ENCODE measurements at regions not wholly inside any gene's neighbourhood (a gene's known extent, or its start where the extent isn't known, plus 50 kb on each side); places are given as distances from the start of the nearest gene placed in this dataset.
"Not testable (repeated sequence)": the region's sequence is repeated elsewhere in the genome, so short reads cannot be mapped to it uniquely, and the experiment has no call there.

DNA sequence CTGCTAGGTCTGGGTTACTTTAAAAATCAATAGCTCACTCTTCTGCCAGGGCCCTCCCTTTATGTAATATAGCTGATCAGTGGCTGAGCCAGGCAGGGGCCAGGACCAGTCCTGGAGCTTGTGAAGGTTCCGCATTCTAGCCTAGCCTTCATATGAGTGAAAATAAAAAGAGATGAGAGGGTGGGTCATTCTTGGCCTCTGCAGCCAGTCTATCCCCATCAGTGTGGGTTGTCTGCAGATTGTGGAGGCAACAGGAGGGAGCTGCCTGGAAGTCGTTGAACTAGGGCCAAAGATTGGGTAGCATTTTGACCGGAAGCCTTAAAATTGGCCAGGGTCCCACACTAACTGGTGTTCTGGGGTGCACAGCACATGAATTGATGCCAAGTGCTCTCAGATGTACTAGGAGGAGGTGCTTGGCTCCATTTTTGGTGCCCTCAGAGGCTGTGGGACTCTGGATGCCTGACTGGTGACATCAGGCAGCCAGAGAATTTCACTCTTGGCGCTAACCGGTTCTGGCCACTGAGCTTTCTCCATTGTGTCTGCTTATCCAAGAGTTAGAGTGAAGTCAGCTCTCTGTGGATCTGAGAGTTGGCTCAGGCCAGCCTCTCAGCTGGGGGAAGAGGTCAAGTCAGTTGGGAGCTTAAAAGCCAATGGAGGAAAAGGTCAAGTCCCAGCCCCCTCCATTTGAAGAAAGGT is 66.5 kb upstream of the IKBKE start:
- H3K4me3 Mint-ChIP-seq; POLR2A ChIA-PET; H3K27ac Mint-ChIP-seq; H3K9me3 Mint-ChIP-seq; H3K4me1 ChIP-seq (ENCODE audit: insufficient read depth, low read length); H3K36me3 Mint-ChIP-seq; H3K27me3 ChIP-seq (ENCODE audit: insufficient read depth, low read length, poor library complexity, severe bottlenecking); H3K9me3 ChIP-seq (ENCODE audit: low read length); CTCF ChIA-PET; H3K36me3 ChIP-seq (ENCODE audit: insufficient read depth, low read length); H3K27ac ChIP-seq (ENCODE audit: low read depth, low read length); H3K4me1 Mint-ChIP-seq; H3K4me3 ChIP-seq (ENCODE audit: low read length); H3K27me3 Mint-ChIP-seq; DNase-seq: not testable (repeated sequence)

DNA sequence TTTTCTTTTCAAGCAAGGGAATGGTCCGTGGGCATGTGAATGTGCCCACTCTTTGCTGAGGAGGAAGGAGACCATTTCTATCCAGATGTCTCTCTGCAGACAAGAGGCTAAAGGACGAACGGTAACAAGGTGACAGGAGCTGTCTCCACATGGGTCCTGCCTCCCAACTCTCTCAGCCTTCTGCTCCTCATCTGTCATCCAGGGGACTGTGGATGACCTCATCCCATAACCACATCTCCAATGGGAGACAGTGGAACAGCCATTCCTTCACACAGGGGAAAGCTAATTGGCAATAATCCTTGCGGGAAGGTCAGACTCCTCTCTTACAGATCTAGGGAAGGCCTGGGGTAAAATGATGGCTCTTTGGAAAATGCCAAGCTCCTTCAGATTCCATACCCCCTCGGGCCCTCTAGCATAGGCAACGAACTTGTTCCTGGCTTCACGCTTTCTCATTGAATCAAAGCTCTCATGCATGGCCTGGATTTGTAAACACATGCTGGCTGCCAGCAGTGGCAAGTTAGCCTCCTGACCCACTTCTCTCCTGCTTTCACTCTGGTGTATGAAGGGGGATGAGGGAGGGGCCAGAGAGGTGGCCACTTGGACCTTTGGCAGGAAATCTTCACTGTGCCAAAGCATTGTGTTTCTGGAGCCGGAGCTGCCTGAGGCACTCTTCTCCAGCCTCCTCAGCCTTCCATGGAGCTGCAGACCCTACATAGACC is 65.8 kb upstream of the IKBKE start:
- H3K36me3 Mint-ChIP-seq; H3K36me3 ChIP-seq (ENCODE audit: insufficient read depth, low read length); DNase-seq; H3K27me3 ChIP-seq (ENCODE audit: insufficient read depth, low read length, poor library complexity, severe bottlenecking); POLR2A ChIA-PET; H3K4me3 ChIP-seq (ENCODE audit: low read length); H3K27ac ChIP-seq (ENCODE audit: low read depth, low read length); H3K4me1 Mint-ChIP-seq; H3K4me3 Mint-ChIP-seq; CTCF ChIA-PET; H3K27ac Mint-ChIP-seq; H3K27me3 Mint-ChIP-seq; H3K4me1 ChIP-seq (ENCODE audit: insufficient read depth, low read length); H3K9me3 Mint-ChIP-seq; H3K9me3 ChIP-seq (ENCODE audit: low read length): not testable (repeated sequence)

DNA sequence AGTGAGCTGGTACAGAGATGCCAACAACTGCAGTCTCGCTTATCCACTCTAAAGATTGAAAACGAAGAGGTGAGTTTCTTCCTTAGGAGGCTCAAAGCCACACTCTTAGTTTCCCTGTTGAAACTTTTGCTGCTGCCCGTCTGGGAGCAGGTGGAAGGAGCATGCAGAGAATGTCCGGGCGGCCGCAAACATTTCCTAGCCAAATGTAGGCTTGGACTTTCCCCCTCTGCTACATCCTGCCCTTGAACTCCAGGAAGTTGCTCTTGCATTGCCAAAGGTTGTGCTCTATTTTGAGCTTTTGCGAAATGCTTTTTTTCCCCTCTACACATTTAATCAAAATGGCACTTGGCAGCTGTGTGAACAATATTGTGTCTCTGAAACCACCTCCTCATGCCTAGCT is 65.0 kb upstream of the IKBKE start:
- H3K4me3 Mint-ChIP-seq; POLR2A ChIA-PET; H3K36me3 ChIP-seq (ENCODE audit: insufficient read depth, low read length); H3K27ac Mint-ChIP-seq; H3K9me3 ChIP-seq (ENCODE audit: low read length); H3K27me3 Mint-ChIP-seq; H3K27ac ChIP-seq (ENCODE audit: low read depth, low read length); CTCF ChIA-PET; DNase-seq; H3K4me1 Mint-ChIP-seq; H3K4me1 ChIP-seq (ENCODE audit: insufficient read depth, low read length); H3K27me3 ChIP-seq (ENCODE audit: insufficient read depth, low read length, poor library complexity, severe bottlenecking); H3K36me3 Mint-ChIP-seq; H3K4me3 ChIP-seq (ENCODE audit: low read length); H3K9me3 Mint-ChIP-seq: not testable (repeated sequence)

DNA sequence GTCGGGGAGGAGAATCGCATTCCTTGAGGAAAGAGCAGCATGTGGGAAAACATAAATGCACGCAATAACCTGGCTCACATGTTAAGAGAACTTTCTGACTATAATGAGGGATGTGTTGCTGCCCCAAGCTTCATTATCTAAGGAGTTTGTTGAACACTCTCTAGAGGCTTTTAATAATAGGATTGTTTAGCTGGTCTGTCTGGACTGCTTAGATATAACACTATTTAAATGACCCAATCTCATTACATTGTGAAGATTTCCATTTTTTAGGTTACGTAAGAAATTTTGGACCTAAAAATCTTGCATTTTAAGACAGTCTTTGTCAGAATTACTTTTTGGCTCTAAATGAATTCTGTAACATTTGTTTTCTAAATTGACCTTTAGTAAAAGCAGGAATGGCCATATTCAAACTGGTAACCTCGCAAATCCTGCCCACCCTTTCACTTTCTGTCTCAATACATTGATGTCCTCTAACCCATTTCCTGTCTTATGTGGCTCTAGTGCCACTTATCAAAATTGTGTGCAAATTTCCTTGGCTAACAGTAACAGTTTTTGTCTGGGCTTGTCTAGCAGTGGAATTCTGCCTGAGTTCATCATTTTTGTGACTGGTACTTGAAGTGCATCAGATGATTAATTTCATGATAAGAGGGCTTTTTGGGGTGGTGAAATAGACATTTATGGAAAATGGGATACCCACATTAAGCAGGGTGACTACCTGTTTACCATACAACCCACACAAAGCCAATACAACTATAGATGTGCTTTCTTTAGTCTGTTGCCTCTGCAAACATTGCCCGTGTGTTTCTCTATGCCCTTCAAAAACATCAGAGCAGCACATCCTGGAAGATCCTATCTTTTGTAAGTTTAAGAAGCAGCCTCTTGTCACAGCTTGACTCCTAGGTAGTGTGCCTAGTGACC is 61.6 kb upstream of the IKBKE start:
- H3K9me3 Mint-ChIP-seq; POLR2A ChIA-PET; H3K4me3 Mint-ChIP-seq; H3K36me3 ChIP-seq (ENCODE audit: insufficient read depth, low read length); DNase-seq; H3K27ac ChIP-seq (ENCODE audit: low read depth, low read length); H3K27me3 Mint-ChIP-seq; H3K27ac Mint-ChIP-seq; CTCF ChIA-PET; H3K27me3 ChIP-seq (ENCODE audit: insufficient read depth, low read length, poor library complexity, severe bottlenecking); H3K36me3 Mint-ChIP-seq; H3K4me1 ChIP-seq (ENCODE audit: insufficient read depth, low read length); H3K9me3 ChIP-seq (ENCODE audit: low read length); H3K4me1 Mint-ChIP-seq; H3K4me3 ChIP-seq (ENCODE audit: low read length): not testable (repeated sequence)

DNA sequence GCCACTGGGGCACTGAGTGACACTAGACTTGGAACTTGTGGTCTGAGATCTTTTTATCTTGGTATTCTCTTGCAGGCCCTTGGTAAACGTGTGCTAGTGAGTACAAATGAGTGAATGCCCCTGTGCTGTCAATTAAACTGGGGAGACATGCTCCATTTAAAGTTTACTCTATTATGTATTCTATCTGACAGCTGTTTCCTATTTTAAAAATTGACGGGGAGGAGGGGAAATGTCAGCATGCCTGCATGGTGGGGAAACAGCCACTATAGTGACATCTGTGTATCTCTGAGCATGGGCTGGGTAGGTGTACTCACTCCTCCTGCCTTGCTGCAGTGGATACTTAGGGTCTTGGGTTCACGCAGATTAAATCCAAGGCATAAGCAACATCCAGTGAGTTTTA is 59.0 kb upstream of the IKBKE start:
- Histone ChIP-seq H3K4me3 (ENCODE audit: low read length) (no peak overlapping the region), H3K4me1 (ENCODE audit: insufficient read depth, low read length) (no peaks in the 10 kb centered on the region), H3K36me3 (ENCODE audit: insufficient read depth, low read length) (peaks cover 5% of the 10 kb centered on the region), H3K9me3 (ENCODE audit: low read length) (no peaks in the 10 kb centered on the region), H3K27ac (ENCODE audit: low read depth, low read length) (no peak overlapping the region), H3K27me3 (ENCODE audit: insufficient read depth, low read length, poor library complexity, severe bottlenecking) (no peaks in the 10 kb centered on the region)
- ChIA-PET CTCF (no interaction called here), POLR2A (no interaction called here)
- Mint-ChIP-seq H3K4me3 (no peak overlapping the region), H3K27me3 (no peaks in the 10 kb centered on the region), H3K4me1 (no peaks in the 10 kb centered on the region), H3K27ac (no peak overlapping the region), H3K9me3 (no peaks in the 10 kb centered on the region), H3K36me3 (peaks cover 0 to 16% (median 10%) of the 10 kb centered on the region in 3 donors)
- DNase-seq = no peak

DNA sequence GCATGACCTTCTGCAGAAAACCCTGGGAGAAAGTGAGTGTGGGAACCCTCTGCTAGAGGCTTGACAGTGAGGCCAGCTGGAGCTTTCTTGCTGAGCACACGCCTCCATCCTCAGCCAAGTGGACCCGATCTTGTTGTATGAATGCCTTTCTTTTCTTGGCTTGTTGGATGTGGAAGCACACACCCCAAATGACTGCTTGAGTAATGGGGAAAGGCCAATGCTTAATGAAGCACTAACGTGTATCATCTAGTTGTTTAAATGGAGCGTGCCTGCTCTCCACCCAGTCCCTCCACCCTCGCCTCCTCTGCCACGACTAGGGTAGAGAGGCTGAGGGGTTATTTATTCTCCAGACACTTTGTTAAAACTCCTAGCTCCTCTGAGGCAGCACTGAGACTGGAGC is 54.3 kb upstream of the IKBKE start:
- POLR2A ChIA-PET = no interaction called here
- H3K4me1 Mint-ChIP-seq = no peaks in the 10 kb centered on the region
- H3K27me3 ChIP-seq (ENCODE audit: insufficient read depth, low read length, poor library complexity, severe bottlenecking) = no peaks in the 10 kb centered on the region
- no peaks in the 10 kb centered on the region for H3K4me1 ChIP-seq (ENCODE audit: insufficient read depth, low read length)
- H3K4me3 Mint-ChIP-seq = no peak overlapping the region
- H3K27ac Mint-ChIP-seq = no peak overlapping the region
- no peak for DNase-seq
- CTCF ChIA-PET = no interaction called here
- no peaks in the 10 kb centered on the region for H3K27me3 Mint-ChIP-seq
- no peaks in the 10 kb centered on the region for H3K9me3 ChIP-seq (ENCODE audit: low read length)
- peaks cover 0 to 44% (median 20%) of the 10 kb centered on the region in 3 donors for H3K36me3 Mint-ChIP-seq
- H3K9me3 Mint-ChIP-seq = no peaks in the 10 kb centered on the region
- no peak overlapping the region for H3K27ac ChIP-seq (ENCODE audit: low read depth, low read length)
- peaks cover 6% of the 10 kb centered on the region for H3K36me3 ChIP-seq (ENCODE audit: insufficient read depth, low read length)
- no peak overlapping the region for H3K4me3 ChIP-seq (ENCODE audit: low read length)

DNA sequence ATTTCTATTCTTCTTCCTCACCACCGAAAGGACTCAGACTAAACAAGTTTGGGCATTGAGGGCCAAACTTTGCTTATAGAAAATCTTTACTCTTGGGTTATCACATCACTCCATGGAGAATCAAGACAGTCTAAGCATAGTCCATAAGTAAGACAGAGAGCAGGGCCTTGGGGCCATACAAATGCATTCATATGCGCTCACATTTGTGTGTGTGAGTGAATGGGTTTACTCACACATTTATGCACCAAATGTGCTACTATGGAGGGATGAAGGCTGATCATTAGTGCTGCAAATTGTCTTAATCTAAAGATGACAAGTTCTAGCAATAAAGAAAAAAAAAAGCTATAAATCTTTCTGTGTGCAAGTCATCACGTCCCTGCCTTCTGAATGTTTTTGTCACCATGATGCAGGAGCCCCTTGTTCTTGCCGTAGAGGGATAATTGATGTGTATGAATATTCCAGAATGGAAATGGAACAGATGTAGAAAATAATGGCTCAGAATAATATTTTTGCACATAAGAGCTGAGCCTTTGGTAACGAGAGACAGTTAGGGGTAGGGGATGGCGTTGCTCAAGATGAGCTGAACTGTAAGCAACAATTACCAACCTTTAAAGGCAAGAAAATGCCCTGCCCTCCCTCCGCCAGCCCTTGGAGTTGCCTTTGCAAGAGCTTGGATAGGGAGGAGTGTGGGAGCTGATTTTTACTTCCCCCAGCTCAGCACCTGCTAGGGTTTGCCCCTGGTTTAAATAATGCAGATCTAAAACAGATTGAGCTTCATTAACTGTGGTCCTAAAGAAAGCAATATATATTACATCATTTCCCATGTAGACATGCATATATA is 52.3 kb upstream of the IKBKE start:
- CTCF ChIA-PET = interaction anchor here (1.1 kb wide), 1 partner anchor 32 kb away, joined by 3 read pairs; no protein-coding TSS in a partner anchor
- H3K27ac ChIP-seq (ENCODE audit: low read depth, low read length) = no peak overlapping the region
- Mint-ChIP-seq H3K27ac (no peak overlapping the region), H3K27me3 (no peaks in the 10 kb centered on the region), H3K4me1 (no peaks in the 10 kb centered on the region), H3K36me3 (peaks cover 0 to 56% (median 24%) of the 10 kb centered on the region in 3 donors), H3K9me3 (no peaks in the 10 kb centered on the region), H3K4me3 (no peak overlapping the region)
- no peak overlapping the region for H3K4me3 ChIP-seq (ENCODE audit: low read length)
- H3K36me3 ChIP-seq (ENCODE audit: insufficient read depth, low read length) = peaks cover 6% of the 10 kb centered on the region
- H3K9me3 ChIP-seq (ENCODE audit: low read length) = no peaks in the 10 kb centered on the region
- H3K27me3 ChIP-seq (ENCODE audit: insufficient read depth, low read length, poor library complexity, severe bottlenecking) = no peaks in the 10 kb centered on the region
- POLR2A ChIA-PET = no interaction called here
- no peaks in the 10 kb centered on the region for H3K4me1 ChIP-seq (ENCODE audit: insufficient read depth, low read length)
- no peak for DNase-seq

DNA sequence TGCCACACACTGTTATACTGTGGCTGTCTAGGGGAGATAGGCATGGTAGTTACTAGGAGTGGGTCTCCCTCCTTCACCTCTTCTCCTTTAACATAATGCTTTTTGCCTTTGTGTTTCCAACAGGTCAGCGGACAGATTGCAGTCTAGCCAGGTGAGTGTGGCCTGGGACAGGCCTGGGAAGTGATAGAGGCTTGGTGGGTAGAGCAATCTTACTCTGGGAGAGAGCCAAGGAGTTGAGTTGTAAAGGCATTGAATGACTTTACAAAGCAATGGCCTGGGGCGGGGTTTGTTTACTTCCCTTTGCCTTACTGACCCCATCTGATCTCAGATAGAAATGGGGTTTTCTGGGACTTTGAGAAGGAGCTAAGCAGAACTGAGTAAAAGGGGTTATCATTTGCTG is 51.0 kb upstream of the IKBKE start:
- Mint-ChIP-seq H3K4me1 (no peaks in the 10 kb centered on the region), H3K9me3 (no peaks in the 10 kb centered on the region), H3K27me3 (no peaks in the 10 kb centered on the region), H3K4me3 (no peak overlapping the region), H3K27ac (peak overlapping the region in 1 of 8 donors; percentile 42), H3K36me3 (peaks cover 0 to 62% (median 31%) of the 10 kb centered on the region in 3 donors)
- DNase-seq = no peak
- no peaks in the 10 kb centered on the region for H3K27me3 ChIP-seq (ENCODE audit: insufficient read depth, low read length, poor library complexity, severe bottlenecking)
- H3K27ac ChIP-seq (ENCODE audit: low read depth, low read length) = no peak overlapping the region
- ChIA-PET POLR2A (no interaction called here), CTCF (no interaction called here)
- H3K9me3 ChIP-seq (ENCODE audit: low read length) = no peaks in the 10 kb centered on the region
- H3K4me1 ChIP-seq (ENCODE audit: insufficient read depth, low read length) = no peaks in the 10 kb centered on the region
- peaks cover 6% of the 10 kb centered on the region for H3K36me3 ChIP-seq (ENCODE audit: insufficient read depth, low read length)
- no peak overlapping the region for H3K4me3 ChIP-seq (ENCODE audit: low read length)
